ENCODE measurements at regions not wholly inside any gene's neighbourhood (a gene's known extent, or its start where the extent isn't known, plus 50 kb on each side); places are given as distances from the start of the nearest gene placed in this dataset.

DNA sequence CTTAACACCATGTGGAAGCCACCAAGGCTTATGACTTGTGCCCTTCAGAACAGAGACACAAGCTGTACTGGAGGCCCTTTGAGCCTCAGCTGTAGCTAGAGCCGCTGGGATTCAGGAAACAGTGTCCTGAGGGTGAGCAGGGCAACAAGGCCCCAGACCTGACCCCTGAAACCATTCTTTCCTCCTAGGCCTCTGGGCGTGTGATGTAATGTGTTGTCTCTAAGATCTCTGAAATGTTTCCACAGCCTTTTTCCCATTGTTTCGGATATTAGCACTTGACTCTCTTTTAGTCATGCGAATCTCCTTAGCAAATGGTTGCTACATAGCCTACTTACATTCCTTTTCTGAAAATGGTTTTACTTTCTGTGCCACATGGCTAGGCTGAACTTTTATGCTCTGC, 114.9 kb downstream of the CD8B2 start:
- CTCF ChIA-PET: no interaction called here
- POLR2A ChIA-PET: no interaction called here
- TF ChIP-seq, protein P1, sequence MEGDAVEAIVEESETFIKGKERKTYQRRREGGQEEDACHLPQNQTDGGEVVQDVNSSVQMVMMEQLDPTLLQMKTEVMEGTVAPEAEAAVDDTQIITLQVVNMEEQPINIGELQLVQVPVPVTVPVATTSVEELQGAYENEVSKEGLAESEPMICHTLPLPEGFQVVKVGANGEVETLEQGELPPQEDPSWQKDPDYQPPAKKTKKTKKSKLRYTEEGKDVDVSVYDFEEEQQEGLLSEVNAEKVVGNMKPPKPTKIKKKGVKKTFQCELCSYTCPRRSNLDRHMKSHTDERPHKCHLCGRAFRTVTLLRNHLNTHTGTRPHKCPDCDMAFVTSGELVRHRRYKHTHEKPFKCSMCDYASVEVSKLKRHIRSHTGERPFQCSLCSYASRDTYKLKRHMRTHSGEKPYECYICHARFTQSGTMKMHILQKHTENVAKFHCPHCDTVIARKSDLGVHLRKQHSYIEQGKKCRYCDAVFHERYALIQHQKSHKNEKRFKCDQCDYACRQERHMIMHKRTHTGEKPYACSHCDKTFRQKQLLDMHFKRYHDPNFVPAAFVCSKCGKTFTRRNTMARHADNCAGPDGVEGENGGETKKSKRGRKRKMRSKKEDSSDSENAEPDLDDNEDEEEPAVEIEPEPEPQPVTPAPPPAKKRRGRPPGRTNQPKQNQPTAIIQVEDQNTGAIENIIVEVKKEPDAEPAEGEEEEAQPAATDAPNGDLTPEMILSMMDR (IDR thresholded peaks at IDR 0.05; ENCODE audit: insufficient read depth, low read length, missing control alignments): no peak
- H3K4me3 ChIP-seq (ENCODE audit: low read depth, low read length): no peak overlapping the region
- no peak for DNase-seq (ENCODE audit: low read depth, low spot score)

DNA sequence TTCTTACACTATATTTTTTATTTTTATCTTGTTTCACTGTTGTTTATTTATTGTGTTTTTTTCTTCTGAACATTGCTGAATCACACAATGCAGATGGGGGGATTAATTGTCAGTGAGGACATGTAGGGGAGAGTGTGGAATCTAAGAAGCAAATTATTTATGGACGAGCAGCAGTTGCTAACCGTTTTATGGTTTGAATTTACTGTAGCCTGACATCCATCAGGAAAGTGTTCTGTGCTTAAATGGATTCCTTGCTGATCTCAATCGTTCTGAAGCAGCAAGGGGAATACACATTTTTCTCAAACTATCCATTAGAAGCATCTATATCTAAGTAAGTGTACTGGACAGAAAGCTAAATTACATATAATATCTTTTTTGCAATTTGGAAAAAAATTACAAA, 119.5 kb downstream of the CD8B2 start:
- POLR2A ChIA-PET: no interaction called here
- CTCF ChIA-PET: no interaction called here

DNA sequence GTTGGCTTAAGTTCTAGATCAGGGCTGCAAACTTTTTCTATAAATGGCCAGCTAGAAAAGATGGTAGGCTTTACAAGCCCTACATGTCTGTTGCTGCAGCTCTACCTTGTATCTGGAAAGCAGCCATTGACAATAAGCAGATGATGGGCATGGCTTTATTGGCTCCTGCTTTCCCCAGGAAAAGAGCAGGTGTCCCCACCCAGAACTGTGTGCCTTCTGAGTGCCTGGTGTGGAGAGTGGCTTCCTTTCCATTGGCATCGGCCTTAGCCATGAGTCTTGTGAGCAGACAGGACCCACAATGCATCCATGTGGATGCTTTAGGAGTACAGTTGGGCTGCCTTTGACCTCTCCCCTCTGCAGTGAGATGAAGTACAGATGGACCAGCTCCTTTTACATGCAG, 120.2 kb downstream of the CD8B2 start:
- no peak overlapping the region for H3K4me3 ChIP-seq (ENCODE audit: low read depth, low read length)
- TF ChIP-seq, protein P1 (IDR thresholded peaks at IDR 0.05; ENCODE audit: insufficient read depth, low read length, missing control alignments): no peak
- ChIA-PET CTCF (no interaction called here), POLR2A (no interaction called here)
- no peak for DNase-seq (ENCODE audit: low read depth, low spot score)

More for the DNA sequence above, 119.5 kb downstream of the CD8B2 start:
- no peak for DNase-seq (ENCODE audit: low read depth, low spot score)
- TF ChIP-seq, protein P1 (IDR thresholded peaks at IDR 0.05; ENCODE audit: insufficient read depth, low read length, missing control alignments): no peak
- no peak overlapping the region for H3K4me3 ChIP-seq (ENCODE audit: low read depth, low read length)

DNA sequence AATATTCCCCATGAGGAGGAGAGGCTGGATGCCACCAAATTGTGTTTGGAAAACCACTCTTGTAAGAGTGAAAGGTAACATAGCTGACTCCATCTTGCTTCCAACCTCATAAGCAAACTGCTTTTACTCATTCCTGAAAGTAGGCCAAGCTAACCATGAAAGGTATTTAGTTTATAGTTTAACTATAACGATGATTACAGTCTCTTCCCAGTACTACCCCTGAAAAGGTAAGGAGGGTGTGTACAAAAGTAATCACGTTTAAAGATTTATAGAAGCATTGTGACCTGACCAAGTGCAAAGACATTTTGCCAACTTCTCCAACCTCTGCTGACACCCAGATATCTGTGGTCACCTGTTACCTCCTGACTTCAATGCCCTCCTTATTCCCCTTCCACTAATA, 122.6 kb downstream of the CD8B2 start:
- H3K4me3 ChIP-seq (ENCODE audit: low read depth, low read length): no peak overlapping the region
- ChIA-PET CTCF (no interaction called here), POLR2A (no interaction called here)
- TF ChIP-seq, protein P1 (IDR thresholded peaks at IDR 0.05; ENCODE audit: insufficient read depth, low read length, missing control alignments): no peak
- DNase-seq (ENCODE audit: low read depth, low spot score): no peak

DNA sequence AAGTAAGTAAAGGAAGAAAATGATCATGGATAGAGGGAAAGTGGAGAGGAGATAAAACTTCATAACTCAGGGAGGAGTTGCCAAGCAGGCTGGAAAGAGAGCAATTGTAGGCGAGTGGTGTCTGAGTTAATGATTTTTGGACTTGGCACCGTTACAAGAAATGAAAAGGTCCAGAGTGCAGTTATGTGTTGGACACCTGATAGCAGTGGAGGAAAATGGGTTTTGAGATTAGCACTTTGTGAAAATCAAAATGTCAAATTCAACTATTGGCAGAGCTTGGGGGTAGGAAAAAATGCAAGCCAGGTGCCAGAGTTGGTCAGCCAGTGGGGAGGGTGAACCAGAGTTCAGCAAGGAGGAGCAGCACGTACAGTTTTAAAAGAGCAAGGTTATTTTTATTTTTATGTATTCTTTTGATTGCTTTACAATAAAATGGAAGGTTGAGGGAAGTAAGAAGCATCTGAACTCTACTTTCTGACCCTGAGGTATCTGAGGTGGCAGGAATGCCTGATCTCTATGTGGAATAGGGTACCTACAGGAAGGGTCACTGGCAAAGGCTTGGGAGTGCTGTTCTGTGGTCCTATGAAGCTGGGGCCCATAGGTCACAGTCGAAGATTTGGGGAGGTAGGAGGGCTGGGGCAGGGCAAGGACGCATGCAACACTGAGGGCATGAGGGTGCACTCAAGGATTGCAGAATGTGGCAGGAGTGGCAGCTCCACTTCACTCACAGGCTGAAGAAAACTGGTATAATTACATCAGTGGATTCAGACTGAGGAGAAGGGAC, 127.5 kb downstream of the CD8B2 start:
- TF ChIP-seq, protein P1 (IDR thresholded peaks at IDR 0.05; ENCODE audit: insufficient read depth, low read length, missing control alignments): no peak
- no peak for DNase-seq (ENCODE audit: low read depth, low spot score)
- POLR2A ChIA-PET: no interaction called here
- no peak overlapping the region for H3K4me3 ChIP-seq (ENCODE audit: low read depth, low read length)
- CTCF ChIA-PET: no interaction called here

DNA sequence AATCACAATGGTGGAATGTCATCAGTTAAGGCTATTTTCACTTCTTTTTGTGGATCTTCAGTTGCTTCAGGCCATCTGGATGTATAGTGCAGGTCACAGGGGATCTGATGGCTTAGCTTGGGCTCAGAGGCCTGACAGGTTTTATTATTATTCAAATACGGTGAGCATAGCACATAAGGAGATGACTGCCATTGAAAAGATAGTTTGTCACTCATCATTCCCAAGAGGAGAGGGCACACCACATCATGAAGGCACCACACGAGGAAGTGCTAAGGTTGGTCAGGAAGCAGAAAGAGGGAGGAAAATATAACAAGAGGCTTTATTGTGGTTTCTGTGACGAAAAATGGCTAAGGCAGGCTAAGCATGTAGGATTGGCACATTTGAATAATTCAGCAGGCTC, 131.4 kb downstream of the CD8B2 start:
- ChIA-PET CTCF (no interaction called here), POLR2A (no interaction called here)
- TF ChIP-seq, protein P1 (IDR thresholded peaks at IDR 0.05; ENCODE audit: insufficient read depth, low read length, missing control alignments): no peak
- H3K4me3 ChIP-seq (ENCODE audit: low read depth, low read length): no peak overlapping the region
- DNase-seq (ENCODE audit: low read depth, low spot score): no peak
